ENCODE measurements at regions not wholly inside any gene's neighbourhood (a gene's known extent, or its start where the extent isn't known, plus 50 kb on each side); places are given as distances from the start of the nearest gene placed in this dataset.

- TF ChIP-seq EZH2 (IDR thresholded peaks at IDR 0.05; ENCODE audit: borderline replicate concordance, low read length) (no peak), CTCF (conservative IDR thresholded peaks at IDR 0.05 in 1 of 2, IDR thresholded peaks at IDR 0.05 in 1 of 2; ENCODE audit: extremely low read depth in 1 of 2, insufficient read depth in 1 of 2, low read depth in 1 of 2, low read length in 2 of 2) (no peak)
Measured at GRCh38 chr4:115655626-115656025, 542.2 kb upstream of the NDST4 start.

Data from mammary epithelial cell (primary cell).